Muscle layer of duodenum (tissue), 2 donors: ENCODE measurements at regions not wholly inside any gene's neighbourhood (a gene's known extent, or its start where the extent isn't known, plus 50 kb on each side); places are given as distances from the start of the nearest gene placed in this dataset.
A peak's percentile ranks its signal among the peaks of the same experiment; 100 is the strongest.

Experiments used
- H3K27ac ChIP-seq: one replicate; pipeline ENCODE4 v1.7.0; 2013; ENCODE audit warnings: mild to moderate bottlenecking, low read length
- H3K27me3 ChIP-seq: one replicate; pipeline ENCODE4 v1.7.0; 2013; ENCODE audit warnings: low read depth, mild to moderate bottlenecking, control low read depth, low read length
- H3K36me3 ChIP-seq, 2 donors: one replicate each; pipeline ENCODE4 v1.7.0; 2013; ENCODE audit warnings: low read length in 2 of 2, control low read depth in 1 of 2, mild to moderate bottlenecking in 1 of 2; ENCODE audit not compliant: insufficient read depth in 2 of 2, control insufficient read depth in 1 of 2
- H3K4me1 ChIP-seq, 2 donors: one replicate each; pipeline ENCODE4 v1.7.0; 2013; ENCODE audit warnings: low read length in 2 of 2, mild to moderate bottlenecking in 2 of 2, control low read depth in 1 of 2, moderate library complexity in 1 of 2; ENCODE audit not compliant: insufficient read depth in 2 of 2, control insufficient read depth in 1 of 2
- H3K4me3 ChIP-seq, 2 donors: one replicate each; pipeline ENCODE4 v1.7.0; 2013; ENCODE audit warnings: low read length in 2 of 2, low read depth in 1 of 2, mild to moderate bottlenecking in 1 of 2
- H3K9me3 ChIP-seq, 2 donors: one replicate each; pipeline ENCODE4 v1.7.0; 2013; ENCODE audit warnings: low read length in 2 of 2, control low read depth in 1 of 2, mild to moderate bottlenecking in 1 of 2; ENCODE audit not compliant: control insufficient read depth in 1 of 2
- donor health status: healthy.

DNA sequence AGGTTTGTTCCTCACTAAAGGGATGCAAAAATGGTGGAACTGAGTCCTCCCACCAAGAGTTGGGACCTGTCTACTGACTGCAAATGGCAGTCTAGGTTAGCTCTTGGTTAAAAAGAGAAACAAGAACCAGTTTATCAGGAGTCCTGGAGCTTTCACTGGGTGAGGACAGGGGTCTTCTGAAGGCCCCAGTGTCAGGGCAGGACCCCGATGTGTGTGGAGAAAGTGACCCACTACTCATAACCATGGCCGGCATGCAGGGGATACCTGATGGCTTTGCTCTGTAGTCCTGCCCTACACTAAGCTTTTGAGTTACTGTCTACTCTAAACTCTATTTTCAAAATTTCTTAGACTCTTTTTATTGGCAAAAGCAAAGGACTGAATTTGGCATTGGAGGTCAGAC, 220.5 kb downstream of the ANKRD60 start:
- no peak overlapping the region for H3K27ac ChIP-seq
- no peak overlapping the region for H3K4me3 ChIP-seq
- no peaks in the 10 kb centered on the region for H3K36me3 ChIP-seq
- no peaks in the 10 kb centered on the region for H3K27me3 ChIP-seq
- no peaks in the 10 kb centered on the region for H3K9me3 ChIP-seq
- H3K4me1 ChIP-seq, result no peaks in the 10 kb centered on the region

DNA sequence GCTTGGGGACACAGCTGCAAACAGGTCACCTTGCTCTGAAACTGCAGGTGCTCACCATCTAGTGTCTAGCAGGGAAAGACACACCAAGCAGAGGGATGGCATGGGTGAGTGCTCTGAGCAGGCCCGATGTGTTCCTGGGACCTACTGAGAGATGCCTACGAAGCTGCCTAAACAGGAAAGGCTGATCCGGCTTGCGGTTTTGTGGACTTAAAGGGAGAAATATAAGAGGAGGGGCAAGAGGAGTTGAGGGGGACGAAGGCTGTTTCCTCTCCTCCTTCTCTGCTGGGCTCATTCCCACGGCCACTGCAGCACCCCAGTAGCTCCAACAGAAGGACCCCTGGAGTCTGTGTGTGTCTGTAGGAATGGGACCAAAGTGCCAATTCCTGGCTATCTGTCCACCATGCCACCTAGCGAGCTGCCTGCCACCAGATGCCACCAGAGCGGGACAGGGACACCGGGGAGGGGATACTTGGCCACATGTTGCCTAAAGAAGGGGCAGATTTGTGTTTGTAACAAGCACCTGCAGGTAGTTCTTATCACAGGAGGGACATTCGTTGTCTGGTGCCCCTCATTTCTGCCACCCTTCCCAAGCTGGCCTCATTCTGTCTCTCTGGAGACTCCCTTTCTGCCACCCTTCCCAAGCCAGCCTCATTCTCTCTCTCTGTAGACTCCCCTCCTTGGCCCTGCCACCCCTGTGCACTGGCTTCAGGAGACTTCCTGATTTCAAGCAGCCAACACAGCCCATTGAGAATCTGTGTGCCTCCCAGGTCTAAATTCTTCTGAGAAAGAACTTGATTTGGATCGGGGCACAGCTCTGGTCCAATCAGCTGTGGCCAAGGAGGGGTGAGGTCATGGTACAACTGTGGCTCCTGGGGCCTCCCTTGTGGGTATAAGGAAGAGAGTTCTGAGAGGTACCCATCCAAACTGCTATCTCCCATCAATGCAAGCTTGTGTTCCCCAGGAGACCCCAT, 221.8 kb downstream of the ANKRD60 start:
- no peak overlapping the region for H3K27ac ChIP-seq
- H3K4me1 ChIP-seq, result no peaks in the 10 kb centered on the region
- no peak overlapping the region for H3K4me3 ChIP-seq
- H3K9me3 ChIP-seq, result no peaks in the 10 kb centered on the region
- H3K36me3 ChIP-seq, result no peaks in the 10 kb centered on the region
- no peaks in the 10 kb centered on the region for H3K27me3 ChIP-seq

DNA sequence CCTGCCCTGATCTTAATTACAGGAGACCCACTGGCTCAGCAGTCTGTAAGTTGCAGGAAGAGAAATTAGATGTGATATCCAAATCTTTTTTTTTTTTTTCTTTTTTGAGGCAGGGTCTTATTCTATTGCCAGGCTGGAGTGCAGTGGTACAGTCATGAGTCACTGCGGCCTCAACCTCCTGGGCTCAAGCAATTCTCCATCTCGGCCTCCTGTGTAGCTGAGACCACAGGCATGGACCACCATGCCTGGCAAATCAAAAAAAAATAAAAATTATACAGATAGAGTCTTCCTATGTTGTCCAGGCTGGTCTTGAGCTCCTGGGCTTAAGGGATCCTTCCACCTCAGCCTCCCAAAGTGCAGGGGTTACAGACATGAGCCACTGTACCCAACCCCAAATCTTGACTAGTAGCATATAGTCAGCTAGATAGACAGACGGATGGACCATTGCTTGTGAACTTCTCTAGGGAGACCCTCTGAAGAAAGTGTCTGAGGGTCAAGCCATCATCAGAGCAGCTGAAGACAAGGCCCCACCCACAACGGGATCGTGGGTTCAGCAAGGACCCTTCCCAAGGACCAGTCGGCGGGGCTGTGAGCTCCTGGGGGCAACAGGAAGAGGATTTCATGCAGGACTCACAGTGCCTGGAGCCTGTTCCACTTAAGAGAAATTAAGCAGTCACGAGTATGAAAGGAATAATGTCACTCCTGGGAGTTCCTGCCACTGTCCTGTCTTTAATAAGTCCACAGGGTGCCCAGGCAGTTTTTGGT, 222.7 kb downstream of the ANKRD60 start:
- Histone ChIP-seq H3K27ac (no peak overlapping the region), H3K4me1 (no peaks in the 10 kb centered on the region), H3K36me3 (no peaks in the 10 kb centered on the region), H3K9me3 (no peaks in the 10 kb centered on the region), H3K27me3 (no peaks in the 10 kb centered on the region), H3K4me3 (no peak overlapping the region)

DNA sequence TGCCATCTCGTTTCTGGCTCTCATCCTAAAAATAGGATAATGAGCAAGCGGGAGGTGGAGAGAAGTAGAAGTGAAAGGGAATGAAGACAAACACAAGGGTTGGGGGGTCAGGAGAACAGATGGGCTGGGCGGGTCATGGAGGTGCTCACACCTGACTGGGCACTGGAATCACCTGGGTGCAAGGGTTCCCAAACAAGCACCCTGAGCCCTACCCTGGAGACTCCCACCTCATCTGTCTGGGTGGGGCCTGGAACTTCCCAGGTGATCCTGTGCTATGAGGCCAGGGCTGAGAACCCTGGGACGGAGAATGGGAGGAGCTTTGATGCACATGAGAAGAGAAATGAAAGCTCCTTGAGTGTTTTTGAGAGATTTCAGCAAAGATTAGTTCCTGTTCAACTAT, 223.6 kb downstream of the ANKRD60 start:
- H3K4me3 ChIP-seq, result no peak overlapping the region
- H3K36me3 ChIP-seq, result no peaks in the 10 kb centered on the region
- no peaks in the 10 kb centered on the region for H3K4me1 ChIP-seq
- no peak overlapping the region for H3K27ac ChIP-seq
- no peaks in the 10 kb centered on the region for H3K27me3 ChIP-seq
- H3K9me3 ChIP-seq, result no peaks in the 10 kb centered on the region

DNA sequence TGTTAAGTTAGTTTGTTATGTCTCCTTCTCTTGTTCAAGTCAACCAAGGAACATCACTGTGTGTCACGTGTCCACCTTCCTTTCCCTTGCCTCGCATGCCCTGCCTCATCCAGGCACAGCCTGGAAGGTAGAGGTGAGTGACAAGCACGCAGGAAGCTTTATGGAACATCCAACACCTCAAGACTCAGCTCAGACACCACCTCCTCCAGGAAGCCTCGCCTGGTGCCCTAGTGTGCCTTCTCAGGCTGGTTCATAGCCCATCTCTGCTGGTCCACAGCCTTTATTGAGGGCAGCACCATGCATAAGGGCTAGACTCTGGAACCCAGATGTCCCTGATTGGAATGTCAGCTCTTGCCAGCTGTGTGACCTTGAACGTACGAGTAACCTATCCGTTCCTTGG, 224.3 kb downstream of the ANKRD60 start:
- Histone ChIP-seq H3K36me3 (no peaks in the 10 kb centered on the region), H3K4me1 (no peaks in the 10 kb centered on the region), H3K27ac (no peak overlapping the region), H3K9me3 (no peaks in the 10 kb centered on the region), H3K4me3 (no peak overlapping the region), H3K27me3 (no peaks in the 10 kb centered on the region)

DNA sequence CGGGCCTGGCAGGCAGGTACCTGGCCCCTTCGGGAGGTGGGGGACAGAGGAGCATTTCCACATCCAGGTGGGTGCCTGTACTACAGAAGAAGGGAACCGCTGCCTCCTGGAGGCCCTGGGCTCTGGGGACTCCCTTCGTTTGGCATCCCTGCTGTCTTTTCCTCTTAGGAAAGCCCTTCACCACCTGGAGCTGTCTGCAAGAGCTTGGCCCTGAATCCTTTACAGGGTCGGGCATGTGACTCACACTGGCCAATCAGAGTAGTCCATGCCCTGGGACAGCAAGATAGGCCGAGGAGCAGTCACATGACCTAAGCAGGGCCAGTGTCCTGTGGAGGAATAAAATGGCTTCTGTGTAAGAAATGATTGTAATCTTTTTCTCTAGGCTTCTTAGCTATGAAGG, 224.9 kb downstream of the ANKRD60 start:
- H3K4me3 ChIP-seq, result no peak overlapping the region
- H3K9me3 ChIP-seq, result no peaks in the 10 kb centered on the region
- no peaks in the 10 kb centered on the region for H3K36me3 ChIP-seq
- H3K27me3 ChIP-seq, result no peaks in the 10 kb centered on the region
- no peaks in the 10 kb centered on the region for H3K4me1 ChIP-seq
- no peak overlapping the region for H3K27ac ChIP-seq

DNA sequence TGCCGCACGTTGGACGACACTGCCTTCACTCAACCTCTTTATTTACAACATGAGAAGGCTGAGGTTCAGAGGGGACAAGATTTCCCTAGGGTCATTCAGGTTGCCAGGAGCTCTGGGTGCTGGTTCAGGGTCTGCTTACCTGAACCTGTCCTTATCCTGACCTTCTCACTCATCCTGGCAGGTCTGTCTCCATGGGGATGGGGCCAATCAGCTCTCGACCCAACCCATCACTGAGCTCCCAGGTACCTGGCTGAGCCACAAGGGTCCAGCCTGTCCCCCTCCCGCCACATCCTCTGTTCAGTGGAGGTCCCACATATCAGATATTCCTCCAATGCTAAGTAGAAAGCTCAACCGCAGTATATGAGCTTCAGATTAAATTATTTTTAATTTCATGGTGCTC, 225.6 kb downstream of the ANKRD60 start:
- no peaks in the 10 kb centered on the region for H3K9me3 ChIP-seq
- H3K27me3 ChIP-seq, result no peaks in the 10 kb centered on the region
- H3K4me1 ChIP-seq, result no peaks in the 10 kb centered on the region
- no peaks in the 10 kb centered on the region for H3K36me3 ChIP-seq
- H3K4me3 ChIP-seq, result no peak overlapping the region
- no peak overlapping the region for H3K27ac ChIP-seq

DNA sequence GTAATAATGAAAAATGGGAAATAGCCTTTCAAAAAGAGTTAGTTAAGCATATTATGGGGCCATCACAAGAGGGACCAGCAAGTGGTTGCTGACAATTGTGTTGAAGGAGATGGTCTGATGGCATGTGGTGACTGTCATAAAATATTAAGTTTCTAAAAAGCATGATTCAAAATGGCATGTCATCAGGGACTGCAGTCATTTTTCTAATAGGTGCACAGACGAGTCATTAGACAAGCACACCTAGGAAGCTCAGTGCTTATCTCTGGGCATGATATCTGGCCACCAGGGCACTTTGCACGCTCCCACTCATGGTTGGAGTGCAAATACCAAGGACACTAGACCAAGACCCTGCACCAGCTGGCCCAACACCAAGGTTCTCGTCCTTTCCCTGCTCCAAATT, 226.5 kb downstream of the ANKRD60 start:
- Histone ChIP-seq H3K36me3 (no peaks in the 10 kb centered on the region), H3K4me1 (no peaks in the 10 kb centered on the region), H3K27ac (no peak overlapping the region), H3K4me3 (no peak overlapping the region), H3K27me3 (no peaks in the 10 kb centered on the region), H3K9me3 (no peaks in the 10 kb centered on the region)

DNA sequence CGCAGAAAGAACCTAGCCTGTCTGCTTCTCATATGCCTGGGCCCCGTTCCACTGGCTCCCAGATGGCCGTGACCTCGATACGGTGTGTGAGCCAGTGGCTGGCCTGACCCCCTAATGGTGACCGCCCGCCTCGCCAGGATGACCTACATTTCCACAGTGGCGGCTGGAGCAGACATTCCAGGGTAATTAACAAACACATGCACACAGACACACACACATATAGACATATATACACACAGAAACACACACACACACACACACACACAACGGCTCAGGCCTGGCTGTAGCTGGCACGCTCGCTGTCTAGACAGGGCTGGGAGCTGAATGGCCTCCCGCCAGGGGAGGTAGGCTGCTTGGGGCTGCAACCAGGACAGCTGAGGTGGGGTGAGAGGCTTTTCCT, 227.1 kb downstream of the ANKRD60 start:
- Histone ChIP-seq H3K4me3 (no peak overlapping the region), H3K27me3 (no peaks in the 10 kb centered on the region), H3K4me1 (no peaks in the 10 kb centered on the region), H3K36me3 (no peaks in the 10 kb centered on the region), H3K27ac (no peak overlapping the region), H3K9me3 (no peaks in the 10 kb centered on the region)

DNA sequence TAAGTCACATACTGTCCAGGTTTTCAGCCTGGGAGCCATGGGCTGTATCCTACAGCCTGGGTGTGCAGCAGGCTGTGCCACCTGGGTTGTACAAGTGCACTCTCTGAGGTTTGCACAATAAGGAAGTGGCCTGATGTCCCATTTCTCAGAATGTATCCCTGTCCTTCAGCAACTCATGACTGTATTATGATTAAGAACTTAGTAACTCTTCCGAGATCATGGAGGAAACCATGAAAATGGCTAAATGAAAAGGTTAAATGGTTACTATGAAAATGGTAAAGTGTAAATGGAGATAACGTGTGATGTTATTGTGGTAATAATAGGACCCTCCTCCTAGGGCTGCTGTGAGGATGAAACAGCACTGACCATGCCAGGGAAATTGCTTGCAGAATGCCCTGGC, 227.6 kb downstream of the ANKRD60 start:
- H3K27ac ChIP-seq, result no peak overlapping the region
- H3K4me3 ChIP-seq, result no peak overlapping the region
- no peaks in the 10 kb centered on the region for H3K4me1 ChIP-seq
- no peaks in the 10 kb centered on the region for H3K9me3 ChIP-seq
- no peaks in the 10 kb centered on the region for H3K27me3 ChIP-seq
- no peaks in the 10 kb centered on the region for H3K36me3 ChIP-seq

DNA sequence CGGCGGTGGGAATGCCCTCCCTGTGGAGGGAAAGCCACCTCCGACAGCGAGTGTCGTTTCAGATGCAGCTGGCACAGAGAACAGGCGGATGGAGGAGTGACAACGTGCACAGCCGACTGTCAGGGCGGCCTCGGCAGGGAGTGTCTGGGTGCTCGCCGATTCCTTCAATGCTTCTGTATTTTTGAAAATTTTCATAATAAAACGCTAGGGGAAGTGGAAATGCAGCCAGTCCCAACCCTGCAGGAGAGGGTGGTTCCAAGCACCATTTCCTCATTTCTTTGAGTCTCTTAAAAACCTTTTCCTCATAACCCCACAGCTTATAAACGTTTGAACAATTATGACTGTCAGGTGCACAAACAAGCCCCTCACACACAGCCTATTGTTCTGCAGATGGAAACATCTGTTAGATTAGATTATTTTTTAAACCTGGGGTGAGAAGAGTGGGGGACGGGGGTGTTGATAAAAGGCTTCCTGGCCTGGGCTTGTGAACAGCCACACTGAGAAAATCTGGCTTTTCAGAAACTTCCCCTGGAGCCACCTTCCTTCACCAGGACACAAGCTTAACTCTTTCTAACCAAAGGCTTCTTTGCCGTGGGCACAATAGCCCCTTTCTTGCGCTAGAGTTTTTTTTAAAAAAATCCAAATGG, 228.9 kb downstream of the ANKRD60 start:
- H3K36me3 ChIP-seq, result no peaks in the 10 kb centered on the region
- H3K27me3 ChIP-seq, result no peaks in the 10 kb centered on the region
- H3K4me3 ChIP-seq, result no peak overlapping the region
- no peaks in the 10 kb centered on the region for H3K4me1 ChIP-seq
- H3K27ac ChIP-seq, result peak overlapping the region; percentile 54
- H3K9me3 ChIP-seq, result no peaks in the 10 kb centered on the region
